ENCODE measurements at regions not wholly inside any gene's neighbourhood (a gene's known extent, or its start where the extent isn't known, plus 50 kb on each side); places are given as distances from the start of the nearest gene placed in this dataset.

GRCh38 chr15:47516972-47517371, 200.3 kb upstream of the SEMA6D start:
- TF ChIP-seq CTCF (IDR thresholded peaks at IDR 0.05) (no peak), ZFX (IDR thresholded peaks at IDR 0.05; ENCODE audit: borderline replicate concordance) (no peak)
